ENCODE measurements at regions not wholly inside any gene's neighbourhood (a gene's known extent, or its start where the extent isn't known, plus 50 kb on each side); places are given as distances from the start of the nearest gene placed in this dataset.
A peak's percentile ranks its signal among the peaks of the same experiment; 100 is the strongest.

DNA sequence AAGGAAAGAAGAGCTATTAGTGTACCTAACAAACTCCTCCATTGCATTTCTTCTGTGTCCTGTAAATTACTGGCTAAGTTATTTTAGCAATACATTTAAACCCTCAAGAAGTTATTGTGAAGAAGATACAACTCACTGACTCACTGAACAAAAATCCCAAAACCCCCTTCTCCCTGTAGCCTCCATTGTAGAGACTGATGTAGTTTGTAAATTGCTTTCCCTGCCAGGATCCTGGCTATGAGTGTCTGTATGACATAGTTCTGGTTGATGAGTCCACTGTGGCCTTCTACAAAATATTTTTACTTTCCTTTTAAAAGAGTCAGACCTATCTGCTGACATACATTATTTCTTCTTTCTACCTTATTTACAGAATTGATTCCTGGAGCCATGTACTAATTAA, 155.6 kb downstream of the SLC6A15 start:
- no peak overlapping the region for H3K4me3 ChIP-seq (replicated peaks; ENCODE audit: low read depth, low read length)

DNA sequence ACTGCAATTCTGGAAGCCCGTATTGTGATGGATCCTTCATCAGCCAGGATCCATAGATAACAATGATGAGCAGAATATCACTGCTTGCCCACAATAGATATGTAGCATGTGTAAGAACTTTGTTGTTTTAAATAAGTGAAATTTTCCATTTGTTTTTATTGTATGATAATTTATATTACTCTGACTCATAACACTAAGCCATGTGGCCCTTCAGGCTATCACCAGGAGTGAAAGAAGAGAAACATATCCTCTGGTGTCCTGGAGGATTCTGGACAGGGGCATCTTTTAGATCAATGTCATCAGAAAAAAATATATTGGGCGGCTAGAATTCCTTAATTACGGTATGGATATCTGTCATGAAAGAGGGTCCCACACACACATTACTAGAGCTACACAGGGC, 167.5 kb downstream of the SLC6A15 start:
- no peak for DNase-seq (ENCODE audit: low read depth)
- H3K4me3 ChIP-seq (replicated peaks; ENCODE audit: low read depth, low read length), result no peak overlapping the region
- TF ChIP-seq, protein P1, sequence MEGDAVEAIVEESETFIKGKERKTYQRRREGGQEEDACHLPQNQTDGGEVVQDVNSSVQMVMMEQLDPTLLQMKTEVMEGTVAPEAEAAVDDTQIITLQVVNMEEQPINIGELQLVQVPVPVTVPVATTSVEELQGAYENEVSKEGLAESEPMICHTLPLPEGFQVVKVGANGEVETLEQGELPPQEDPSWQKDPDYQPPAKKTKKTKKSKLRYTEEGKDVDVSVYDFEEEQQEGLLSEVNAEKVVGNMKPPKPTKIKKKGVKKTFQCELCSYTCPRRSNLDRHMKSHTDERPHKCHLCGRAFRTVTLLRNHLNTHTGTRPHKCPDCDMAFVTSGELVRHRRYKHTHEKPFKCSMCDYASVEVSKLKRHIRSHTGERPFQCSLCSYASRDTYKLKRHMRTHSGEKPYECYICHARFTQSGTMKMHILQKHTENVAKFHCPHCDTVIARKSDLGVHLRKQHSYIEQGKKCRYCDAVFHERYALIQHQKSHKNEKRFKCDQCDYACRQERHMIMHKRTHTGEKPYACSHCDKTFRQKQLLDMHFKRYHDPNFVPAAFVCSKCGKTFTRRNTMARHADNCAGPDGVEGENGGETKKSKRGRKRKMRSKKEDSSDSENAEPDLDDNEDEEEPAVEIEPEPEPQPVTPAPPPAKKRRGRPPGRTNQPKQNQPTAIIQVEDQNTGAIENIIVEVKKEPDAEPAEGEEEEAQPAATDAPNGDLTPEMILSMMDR (IDR thresholded peaks at IDR 0.05; ENCODE audit: low read length, missing control alignments), result no peak

More for the DNA sequence above, 155.6 kb downstream of the SLC6A15 start:
- peak; percentile 47 for DNase-seq (ENCODE audit: low read depth)
- TF ChIP-seq, protein P1 (IDR thresholded peaks at IDR 0.05; ENCODE audit: low read length, missing control alignments), result no peak

DNA sequence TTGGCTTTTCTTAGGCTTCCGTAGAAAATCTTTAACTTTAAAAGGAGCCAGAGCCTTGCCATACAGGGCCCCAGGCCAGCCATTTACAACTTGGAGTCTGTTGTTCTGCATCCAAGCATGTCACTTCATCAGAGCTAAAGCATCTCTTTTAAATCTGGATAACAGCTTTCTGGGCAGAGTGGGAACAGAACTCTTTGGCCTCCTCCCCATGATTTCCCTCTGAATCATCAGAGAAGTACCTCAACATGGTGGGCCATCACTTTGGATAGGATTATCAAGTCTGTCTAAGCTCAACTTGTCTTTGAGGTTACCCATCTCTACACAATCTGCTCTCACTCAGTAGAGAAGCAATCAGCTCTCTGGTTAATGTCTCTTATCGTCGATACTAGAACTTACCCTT, 170.9 kb downstream of the SLC6A15 start:
- no peak for DNase-seq (ENCODE audit: low read depth)
- H3K4me3 ChIP-seq (replicated peaks; ENCODE audit: low read depth, low read length), result no peak overlapping the region
- TF ChIP-seq, protein P1 (IDR thresholded peaks at IDR 0.05; ENCODE audit: low read length, missing control alignments), result no peak

DNA sequence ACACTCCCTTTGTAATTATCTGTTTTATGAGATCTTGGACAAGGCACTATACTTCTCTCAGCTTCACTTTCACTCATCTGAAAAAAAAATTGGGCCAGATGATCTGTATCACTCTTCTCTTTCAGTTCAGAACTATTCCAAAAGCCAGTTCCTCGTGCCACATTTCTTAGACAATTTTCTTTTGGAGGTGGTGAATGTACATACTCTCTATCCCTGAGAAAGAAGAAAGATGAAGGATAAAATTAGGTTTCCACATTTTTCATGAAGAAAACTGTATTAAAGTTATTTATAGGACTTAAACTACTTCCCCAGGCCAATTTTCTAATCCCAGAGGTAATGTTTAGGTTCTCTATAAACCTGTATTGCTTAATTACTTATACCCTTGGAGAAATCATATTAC, 171.6 kb downstream of the SLC6A15 start:
- TF ChIP-seq, protein P1 (IDR thresholded peaks at IDR 0.05; ENCODE audit: low read length, missing control alignments), result no peak
- no peak for DNase-seq (ENCODE audit: low read depth)
- no peak overlapping the region for H3K4me3 ChIP-seq (replicated peaks; ENCODE audit: low read depth, low read length)

DNA sequence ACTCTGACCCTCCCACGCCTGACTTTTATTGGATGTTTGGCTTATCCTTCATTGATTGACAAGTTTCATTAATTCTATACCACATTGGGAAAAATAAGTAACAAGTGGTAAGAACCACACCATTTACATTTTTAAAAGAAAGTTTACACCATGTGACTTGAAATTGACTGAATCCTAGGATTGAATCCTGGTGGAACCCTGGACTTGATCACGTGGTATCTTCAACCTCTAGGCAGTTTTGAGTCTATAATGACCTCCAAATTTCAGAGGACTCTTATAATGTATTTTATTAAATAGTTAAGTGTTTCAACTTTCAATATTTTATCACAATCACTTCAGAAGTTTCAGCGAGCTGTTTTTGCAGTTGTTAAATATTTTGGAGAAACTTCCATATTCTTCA, 172.0 kb downstream of the SLC6A15 start:
- TF ChIP-seq, protein P1 (IDR thresholded peaks at IDR 0.05; ENCODE audit: low read length, missing control alignments), result no peak
- no peak for DNase-seq (ENCODE audit: low read depth)
- H3K4me3 ChIP-seq (replicated peaks; ENCODE audit: low read depth, low read length), result no peak overlapping the region

- peak; percentile 64 for DNase-seq (ENCODE audit: low read depth)
- H3K4me3 ChIP-seq (replicated peaks; ENCODE audit: low read depth, low read length), result no peak overlapping the region
- TF ChIP-seq, protein P1 (IDR thresholded peaks at IDR 0.05; ENCODE audit: low read length, missing control alignments), result no peak
These were observed 174.1 kb downstream of the SLC6A15 start for GRCh38 chr12:84738481-84738972.

DNA sequence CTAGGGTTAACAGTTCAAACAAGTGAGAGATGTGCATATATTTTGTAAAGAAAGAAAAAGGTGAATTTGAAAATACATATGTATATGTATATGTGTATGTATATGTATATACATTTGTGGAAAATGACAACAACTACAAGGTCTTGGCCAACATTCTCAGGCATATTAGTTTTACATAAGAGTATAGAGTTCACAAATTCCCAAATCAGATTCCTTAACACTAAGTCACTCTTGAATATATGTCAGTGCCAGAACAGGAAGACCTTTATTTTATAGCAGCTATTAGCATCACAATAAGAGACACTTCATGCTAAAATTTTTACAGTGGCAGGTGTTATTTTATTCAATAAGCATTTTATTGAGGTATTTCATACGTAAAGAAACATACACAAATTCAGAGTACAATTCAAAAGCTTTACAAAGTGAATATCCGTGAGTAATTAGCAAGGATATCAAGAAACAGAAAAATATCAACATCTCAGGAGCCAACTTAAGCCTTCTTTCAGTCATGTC, 179.7 kb downstream of the SLC6A15 start:
- DNase-seq (ENCODE audit: low read depth), result no peak
- TF ChIP-seq, protein P1 (IDR thresholded peaks at IDR 0.05; ENCODE audit: low read length, missing control alignments), result no peak
- no peak overlapping the region for H3K4me3 ChIP-seq (replicated peaks; ENCODE audit: low read depth, low read length)
